Loucy (cell line): ENCODE measurements at regions not wholly inside any gene's neighbourhood (a gene's known extent, or its start where the extent isn't known, plus 50 kb on each side); places are given as distances from the start of the nearest gene placed in this dataset.

Experiments
- CTCF ChIP-seq: fragments of 200-600 bp; sonication (generic); conservative IDR thresholded peaks from 2 replicates; pipeline ENCODE4 v1.5.1; 2014; ENCODE audit warnings: mild to moderate bottlenecking, antibody characterized with exemption, low read length
- EZH2phosphoT487 ChIP-seq: fragments of 200-600 bp; IDR thresholded peaks from 2 replicates; pipeline ENCODE4 v1.6.1; 2018; ENCODE audit warnings: antibody characterized with exemption, mild to moderate bottlenecking, moderate library complexity, borderline replicate concordance

- TF ChIP-seq CTCF: no peak
- no peak for TF ChIP-seq EZH2phosphoT487
Observed at GRCh38 chr14:89736881-89737280, 217.6 kb downstream of the EFCAB11 start.
